NCI-H1694 (cell line): ENCODE measurements at regions not wholly inside any gene's neighbourhood (a gene's known extent, or its start where the extent isn't known, plus 50 kb on each side); places are given as distances from the start of the nearest gene placed in this dataset.

ENCODE experiments used
- DNase-seq: peaks from one replicate; lab custom pipeline; 2025; lab: John Stamatoyannopoulos, UW

DNA sequence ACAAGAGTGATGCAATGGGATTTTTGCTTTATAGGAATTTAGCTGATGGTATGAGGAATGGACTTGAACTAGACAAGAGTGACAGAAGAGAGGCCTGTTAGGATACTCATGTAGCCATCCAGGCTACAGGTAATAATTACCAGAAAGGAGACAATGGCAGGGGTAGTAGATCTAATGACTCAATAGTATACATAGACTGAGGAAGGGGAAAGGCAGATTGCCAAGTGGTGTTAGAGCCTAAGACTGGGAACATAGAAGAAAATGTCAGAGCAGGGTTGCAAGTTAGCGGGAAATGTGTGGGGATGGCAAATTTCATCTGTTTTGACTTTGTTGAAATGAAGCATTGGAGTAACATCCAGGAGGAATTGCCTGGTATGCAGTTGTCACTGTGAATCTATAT, 295.6 kb downstream of the UTRN start:
- no peak for DNase-seq

DNA sequence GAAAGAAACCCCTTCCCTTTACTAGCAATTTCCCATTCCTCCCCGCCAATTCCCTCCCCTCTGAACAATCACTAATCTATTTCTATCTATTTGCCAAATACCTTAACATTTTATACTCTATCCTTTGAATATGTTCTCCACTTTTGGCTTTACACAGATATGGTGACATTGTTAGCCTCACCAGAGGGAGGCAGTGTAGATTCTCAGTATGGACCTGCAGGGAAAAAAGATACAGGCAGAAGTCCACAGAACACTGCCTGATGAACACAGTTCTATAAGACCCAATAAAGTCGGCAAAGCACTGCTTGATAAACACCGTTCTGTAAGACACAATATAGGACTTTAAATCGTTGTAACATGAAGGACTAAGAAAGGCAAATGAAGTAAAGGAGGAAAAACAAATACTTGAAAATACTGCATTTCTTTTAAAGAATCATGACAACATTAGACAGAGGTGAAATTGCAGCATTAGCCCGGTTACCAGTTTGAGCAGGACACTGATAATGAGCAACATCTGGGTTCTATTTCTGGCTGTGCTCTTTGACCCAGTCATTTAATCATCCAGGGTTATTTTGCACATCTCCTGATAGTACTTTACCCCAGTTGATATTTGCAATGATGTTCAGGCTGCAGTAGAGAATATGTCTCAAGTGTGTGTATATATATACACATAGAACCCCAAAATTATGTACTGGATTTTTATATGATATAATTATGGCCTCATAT, 296.8 kb downstream of the UTRN start:
- no peak for DNase-seq

DNA sequence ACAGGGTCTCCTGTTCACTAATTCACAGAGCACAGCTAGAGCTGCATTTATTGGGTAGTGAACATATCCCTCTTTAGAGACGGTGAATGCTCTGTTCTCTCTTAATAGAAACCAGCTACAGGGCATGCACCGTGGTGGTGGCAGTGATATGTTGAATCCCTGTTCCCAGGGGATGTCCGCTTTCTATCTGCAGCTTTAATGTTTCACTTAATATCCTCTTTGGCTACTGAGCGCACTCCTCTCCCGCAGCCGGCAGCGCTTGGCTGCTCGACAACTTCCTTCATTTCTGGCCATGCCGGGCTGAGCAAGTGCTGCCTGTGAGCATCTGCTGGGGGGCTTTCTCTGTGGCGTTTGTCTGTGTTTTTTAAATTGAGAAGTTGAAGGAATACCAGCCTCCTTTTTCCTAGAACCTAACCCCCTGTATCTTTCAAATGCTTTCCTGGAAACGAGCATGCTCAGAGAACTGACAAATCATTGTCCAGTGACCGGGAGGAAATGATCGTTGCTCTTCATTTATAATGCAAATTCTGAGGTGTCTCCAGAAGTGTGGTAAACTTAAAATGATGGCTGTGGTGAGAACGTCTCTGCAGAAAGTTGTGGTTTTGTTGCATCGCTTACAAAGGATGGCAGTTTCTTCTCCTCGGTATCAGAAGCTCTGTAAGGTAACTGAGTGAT, 297.9 kb downstream of the UTRN start:
- no peak for DNase-seq

DNA sequence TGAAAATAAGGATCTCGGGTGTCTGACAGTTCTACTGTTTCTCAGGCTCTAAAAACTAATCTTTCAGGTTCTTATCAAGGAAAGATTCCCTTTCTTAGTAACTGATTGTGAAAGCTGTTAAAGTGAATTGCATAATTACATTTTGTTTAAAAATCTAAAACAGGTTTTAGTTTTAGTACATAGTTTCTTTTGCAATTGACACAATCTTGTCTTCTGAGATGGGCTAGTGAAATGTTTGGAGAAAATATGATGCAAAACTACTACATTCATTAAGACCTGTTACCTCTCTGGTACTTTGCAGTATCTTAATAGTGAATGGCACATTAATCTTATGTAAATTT, 298.4 kb downstream of the UTRN start:
- DNase-seq: no peak

DNA sequence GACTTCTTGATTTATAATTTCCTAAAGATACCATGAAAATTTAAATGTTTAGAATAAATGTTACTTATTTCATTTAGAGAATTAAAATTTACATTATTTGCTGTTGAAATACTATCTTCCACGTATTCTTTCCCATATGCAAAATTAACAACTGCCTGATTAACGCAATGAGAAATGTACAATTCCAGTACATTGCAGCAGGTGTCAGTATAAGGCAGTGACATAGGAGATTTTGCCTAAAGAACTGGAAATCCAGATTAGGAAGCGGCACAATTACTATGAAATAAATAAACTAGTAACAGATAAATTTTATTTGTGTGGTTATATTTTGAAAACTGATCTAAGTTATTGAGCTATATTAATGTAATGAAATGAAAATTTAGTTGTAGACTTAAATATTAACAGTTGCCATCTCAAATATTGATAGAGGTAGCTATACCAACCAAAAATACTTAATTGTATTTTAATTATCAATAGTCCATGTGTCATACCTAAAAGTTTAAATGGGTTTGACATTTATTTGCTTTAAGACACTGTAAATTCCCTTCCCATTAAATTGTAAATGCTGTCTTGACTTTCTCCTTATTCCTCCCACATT, 300.2 kb downstream of the UTRN start:
- DNase-seq: peak; percentile 28

DNA sequence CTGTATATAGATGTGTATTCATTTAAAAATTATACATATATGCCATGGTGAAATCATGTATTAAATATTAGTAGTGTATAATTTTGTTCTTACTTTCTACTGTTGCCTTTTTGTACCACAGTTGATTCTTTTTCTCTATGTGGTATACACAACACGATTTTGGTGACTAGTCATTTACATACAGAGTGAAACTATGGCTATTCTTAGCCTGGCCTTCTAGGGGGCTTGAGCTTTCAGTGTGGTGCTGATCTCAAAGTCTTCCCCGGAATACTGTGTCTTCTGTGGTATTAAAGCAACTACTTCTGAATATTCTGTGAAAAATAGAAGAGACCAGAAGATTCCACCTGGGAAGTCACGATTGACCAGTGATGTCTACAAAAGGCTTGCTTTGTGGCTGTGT, 301.9 kb downstream of the UTRN start:
- no peak for DNase-seq

DNA sequence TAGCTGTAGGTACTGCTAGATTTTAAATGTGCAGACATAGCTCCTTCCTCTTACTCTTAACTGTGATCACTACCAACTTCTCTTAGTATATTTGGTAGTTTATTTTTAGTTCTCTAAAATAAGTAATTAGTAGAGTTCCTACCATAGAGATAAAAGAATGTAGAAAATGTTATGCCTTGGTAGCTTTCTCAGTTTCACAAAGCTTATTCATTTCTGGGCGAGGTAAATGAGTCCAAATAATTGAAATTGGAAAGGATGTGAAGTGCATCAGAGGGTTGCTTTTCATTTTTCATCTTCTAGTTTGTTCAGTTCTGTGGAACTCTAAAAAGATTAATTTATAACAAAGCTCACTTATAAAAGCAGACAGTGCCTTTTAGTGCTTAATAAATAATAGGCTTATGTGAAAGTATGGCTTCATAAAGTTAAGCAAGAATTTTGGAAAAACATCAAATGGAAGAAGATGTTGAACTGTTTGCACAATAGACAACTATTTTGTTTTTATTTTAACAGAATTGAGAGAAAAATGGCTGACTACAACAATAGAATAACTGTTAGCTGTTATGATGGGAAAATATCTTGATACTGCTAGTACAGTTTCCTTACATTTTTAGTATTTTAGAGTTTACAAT, 303.7 kb downstream of the UTRN start:
- no peak for DNase-seq

DNA sequence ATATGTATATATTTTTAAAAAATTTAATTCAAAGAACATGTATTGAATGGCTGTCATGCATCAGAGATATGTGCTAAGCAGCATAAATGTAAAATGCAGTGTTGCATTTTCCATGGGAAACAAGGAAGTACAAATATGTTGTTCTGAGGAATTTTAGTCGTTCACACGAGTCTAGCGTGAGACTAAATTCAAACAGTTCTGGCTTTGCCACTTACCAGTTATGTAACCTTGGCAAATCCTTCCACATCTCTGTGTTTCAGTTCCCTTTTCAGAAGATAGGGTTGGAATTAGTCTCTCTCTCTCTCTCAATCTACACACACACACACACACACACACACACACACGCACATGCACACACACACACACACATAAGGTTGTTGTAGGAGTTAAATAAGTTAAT, 305.4 kb downstream of the UTRN start:
- no peak for DNase-seq

DNA sequence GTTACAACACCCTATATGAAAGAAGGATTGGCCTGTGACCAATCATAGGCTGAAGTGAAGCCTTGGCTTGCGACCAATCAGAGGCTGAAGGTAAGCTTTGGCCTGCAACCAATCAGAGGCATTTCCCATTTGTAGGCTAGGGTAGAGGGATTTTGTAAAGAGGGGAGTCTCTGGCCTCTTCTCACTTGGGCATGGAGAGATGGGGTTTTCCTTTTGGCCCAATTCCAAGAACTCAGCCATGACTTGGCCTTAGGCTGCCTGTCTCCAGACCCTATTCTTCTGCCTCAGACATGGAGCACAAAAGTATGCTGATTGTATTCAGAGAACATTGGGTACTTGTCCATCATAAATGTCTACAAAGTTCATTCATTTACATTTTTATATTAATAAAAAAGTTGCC, 308.3 kb downstream of the UTRN start:
- no peak for DNase-seq

DNA sequence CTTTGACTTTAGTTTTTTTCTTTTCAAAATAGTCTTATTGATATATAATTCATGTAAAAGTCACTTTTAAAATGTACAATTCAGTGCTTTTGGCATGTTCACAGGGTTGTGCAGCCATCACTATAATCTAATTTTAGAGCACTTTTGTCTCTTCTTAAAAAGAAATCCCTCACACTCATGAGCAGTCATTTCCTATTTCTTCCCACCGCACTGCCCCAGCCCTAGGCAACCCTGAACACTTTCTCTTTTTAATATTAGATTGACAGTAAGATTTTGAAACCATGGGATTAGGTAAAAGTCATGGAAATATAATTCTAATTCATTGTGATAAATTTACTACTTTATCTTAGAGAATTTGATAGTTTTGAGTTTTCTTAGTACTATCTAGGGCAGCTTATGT, 309.4 kb downstream of the UTRN start:
- no peak for DNase-seq

DNA sequence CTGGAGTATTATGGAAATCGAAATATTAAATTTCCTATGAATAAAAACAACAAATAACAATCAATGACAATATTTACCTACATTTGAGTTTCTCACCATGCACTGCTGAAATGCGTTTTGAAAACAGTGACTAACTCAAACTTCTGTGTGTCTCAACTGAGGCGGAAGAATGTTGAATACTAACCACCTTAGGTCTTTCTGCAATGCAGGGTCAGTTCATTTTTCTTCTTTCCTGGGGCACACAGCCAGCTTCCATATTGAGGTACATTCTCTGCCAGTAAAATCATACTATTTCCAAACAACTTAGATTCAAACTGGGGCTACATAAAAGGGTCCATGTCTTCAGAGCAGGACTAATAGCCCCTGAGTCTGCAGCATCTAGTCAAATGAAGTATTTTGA, 310.1 kb downstream of the UTRN start:
- no peak for DNase-seq

DNA sequence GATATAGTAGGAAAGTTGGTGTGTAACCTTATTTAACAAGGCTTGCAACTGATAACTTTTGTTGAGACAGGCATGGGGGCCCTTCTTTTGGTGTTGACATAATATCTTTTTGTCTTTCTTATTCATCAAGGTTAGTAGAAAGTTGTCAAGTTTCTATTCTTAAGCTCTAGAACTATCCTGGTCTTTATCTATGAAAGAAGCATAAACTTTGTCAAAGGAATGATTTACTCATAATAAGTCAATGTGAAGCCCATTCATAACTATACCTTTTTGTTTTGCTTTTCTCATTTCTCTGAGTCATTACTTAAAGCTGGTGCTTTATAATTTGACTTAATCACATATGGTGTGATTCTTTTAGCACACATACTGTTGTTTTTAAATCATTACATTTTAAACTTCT, 312.4 kb downstream of the UTRN start:
- DNase-seq: no peak

DNA sequence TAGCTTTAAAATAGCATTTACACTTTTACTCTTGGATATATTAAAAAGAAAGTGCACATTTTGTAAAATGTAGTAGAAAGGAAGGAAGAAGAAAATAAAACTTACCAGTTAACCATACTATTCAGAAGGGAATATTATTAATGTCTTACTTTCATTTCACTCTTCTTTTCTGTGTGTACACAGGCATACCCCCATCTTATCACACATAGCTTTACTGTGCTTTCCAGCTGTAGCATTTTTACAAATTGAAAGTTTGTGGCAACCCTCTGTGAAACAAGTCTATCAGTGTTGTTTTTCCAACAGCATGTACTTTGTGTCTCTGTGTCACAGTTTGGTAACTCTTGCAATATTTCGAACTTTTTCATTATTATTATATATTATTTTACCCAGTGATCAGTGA, 314.5 kb downstream of the UTRN start:
- DNase-seq: no peak

DNA sequence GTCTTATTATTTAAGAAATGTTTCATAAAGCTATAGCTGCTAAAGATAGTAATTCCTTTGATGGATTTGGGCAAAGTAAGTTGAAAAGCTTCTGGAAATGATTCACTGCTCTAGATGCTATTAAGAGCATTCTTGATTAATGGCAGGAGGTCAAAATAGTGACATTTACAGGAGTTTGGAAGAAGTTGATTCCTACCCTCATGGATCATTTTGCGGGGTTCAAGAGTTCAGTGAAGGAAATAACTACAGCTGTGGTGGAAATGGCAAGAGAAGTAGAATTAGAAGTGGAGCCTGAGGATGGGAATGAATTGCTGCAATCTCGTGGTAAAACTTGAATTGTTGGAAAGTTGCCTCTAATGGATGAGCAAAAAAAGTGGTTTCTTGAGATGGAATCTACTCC, 316.1 kb downstream of the UTRN start:
- no peak for DNase-seq

DNA sequence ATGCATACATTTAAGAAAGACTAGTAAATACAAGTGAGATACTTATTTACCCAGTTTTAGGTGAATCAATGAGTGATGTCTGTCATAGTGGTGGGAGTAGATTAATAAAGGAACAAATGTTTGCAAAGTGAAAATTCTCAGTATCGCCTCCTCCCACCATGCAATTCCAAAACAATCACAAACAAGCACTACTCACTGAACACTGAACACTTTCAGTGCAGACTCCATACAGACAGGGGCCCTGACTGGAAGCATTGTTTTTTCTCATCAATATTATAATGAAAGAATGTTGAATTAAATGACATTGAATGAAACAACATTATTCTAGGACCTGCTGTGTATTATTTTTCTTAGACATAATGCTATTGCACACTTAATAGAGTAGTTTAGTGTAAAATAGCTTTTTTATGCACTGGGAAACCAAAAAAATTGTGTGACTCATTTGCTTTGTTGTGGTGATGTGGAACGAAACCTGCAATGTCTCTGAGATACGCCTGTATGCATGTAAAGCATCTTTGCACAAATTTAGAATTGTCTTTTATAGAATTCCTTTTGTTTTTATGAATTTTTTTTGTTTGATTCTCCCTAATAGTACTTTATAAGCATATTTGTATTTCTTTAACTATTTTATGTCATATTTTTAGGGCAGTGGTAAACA, 317.5 kb downstream of the UTRN start:
- no peak for DNase-seq

DNA sequence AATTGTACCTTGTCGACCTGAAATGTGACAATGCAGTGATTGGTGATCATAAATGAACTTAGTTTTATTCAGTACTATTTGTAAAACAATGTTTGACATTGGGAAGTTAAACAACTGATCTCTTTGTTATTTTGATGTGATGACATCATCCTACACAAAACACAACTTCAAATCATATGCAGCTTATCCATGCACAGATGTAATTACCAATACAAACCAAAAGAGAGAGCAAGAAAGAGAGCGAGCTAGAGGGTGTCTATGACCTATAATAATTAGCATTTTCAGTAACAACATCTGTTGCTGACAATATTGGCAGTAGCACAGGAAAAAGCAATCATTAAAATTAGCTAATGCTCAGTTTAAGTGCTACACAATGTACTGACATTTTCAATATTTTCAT, 320.9 kb downstream of the UTRN start:
- no peak for DNase-seq

DNA sequence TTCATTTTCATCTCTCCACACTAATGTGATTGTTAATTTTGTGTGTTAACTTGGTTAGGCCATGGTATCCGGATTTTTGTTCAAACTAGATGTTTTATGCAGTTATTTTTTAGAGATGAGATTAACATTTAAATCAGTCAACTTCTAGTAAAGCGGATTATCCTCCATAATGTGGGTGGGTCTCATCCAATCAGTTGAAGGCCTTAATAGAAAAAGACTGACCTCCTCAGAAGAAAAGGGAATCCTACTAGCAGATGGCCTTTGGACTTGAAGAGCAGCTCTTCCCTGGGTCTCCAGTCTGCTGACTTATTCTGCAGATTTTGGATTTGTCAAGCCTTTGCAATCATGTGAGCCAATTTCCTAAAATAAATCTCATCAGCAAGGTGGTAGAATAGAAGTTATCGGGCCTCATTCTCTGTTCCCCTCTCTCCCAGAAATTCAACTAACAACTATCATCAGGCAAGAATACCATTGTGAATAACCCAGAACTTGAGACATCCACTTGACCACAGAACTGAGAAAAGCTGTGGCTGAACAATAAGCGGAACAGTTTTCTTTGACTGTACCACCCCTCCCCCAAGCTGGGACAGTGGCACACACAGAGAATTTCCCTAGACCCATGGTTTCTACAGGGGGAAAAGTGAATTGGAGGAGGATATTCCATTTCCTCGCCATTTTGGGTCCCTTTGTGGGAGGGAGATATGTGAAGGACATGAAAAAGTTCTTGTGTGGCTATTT, 323.0 kb downstream of the UTRN start:
- DNase-seq: no peak

DNA sequence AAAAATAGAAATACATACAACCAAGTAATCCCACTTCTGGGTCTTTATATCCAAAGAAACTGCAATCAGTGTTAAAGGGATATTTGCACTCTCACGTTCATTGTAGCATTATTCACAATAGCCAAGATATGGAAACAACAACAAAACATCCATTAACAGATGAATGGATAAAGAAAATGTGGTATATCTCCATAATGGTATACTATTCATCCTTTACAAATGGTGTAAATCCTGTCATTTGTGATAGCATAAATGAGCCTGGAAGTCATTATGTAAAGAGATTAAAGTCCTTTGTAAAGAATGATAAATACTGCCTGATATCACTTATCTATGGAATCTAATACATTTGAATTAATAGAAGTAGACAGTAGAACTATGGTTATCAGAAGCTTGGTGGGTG, 327.7 kb downstream of the UTRN start:
- DNase-seq: no peak

DNA sequence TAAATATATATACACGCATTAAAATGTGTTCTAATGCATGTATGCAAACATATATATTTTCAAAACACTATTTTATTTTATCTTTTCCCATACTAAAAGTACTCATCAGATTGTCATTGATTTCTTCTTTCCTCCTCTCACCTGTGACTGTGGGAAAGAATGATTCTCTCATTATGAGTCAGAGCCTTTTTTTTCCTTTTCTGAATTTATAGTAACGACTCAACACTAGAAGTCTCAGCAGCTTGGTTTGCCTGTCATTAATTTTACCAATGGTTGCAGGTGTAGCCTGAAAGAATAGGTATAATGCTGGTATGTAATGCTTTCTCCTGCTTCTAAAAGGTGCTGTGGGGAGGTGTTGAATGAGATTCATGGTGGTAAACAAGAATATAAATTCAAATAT, 328.7 kb downstream of the UTRN start:
- no peak for DNase-seq

DNA sequence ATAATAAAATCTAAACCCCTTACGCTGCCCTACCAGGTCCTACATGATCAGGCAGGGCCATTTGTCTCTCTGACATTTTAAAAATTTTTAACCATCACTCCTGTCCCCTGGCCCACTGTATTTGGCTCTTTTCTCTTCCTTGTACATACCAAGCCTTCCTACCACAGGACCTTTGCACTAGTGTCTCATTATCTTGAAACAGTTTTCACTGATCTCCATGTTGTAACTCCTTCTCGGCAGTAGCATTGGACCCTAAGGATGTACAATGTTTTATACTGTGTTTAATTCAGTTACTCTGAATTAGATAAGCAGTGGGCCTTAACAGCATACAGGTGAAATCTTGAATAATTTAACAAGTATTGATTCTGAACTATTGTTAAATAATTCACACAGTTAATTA, 330.7 kb downstream of the UTRN start:
- DNase-seq: no peak

DNA sequence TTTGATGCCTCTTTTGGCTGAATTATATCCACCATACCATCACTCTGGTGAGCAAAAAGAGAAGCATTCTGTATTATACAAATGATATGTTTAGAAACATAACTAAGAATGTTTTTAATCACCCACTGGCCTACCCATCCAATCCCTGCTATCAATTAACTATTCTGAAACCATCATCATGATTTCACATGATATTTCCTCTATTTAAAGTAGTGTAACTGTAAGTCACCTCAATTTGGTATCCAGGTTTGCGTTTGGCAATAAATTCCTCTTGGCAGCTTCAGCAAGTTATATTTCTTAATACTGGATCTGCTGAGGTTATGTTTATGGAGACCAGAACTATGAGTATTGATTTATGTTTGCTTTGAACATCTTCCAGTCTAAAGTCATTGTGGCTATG, 332.1 kb downstream of the UTRN start:
- DNase-seq: no peak

DNA sequence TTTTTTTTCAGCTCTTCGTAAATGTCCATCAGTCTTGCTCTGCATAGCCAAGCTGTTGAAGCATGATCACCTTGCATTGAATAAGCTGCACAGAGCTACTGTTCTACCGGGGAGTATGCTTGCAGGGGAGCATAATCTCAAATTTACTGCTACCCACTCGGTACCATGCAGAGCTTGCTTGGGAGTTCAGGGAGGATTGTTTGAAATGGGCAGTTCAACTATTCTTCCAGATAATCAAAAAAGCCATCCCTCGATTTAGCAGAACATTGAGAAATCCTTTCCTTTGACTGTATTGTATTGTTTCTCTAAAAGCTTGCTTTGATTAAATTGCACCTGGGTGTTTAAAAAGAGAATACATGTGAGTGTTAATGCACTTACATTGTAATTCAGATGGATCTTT, 332.6 kb downstream of the UTRN start:
- no peak for DNase-seq
